ENCODE measurements at regions not wholly inside any gene's neighbourhood (a gene's known extent, or its start where the extent isn't known, plus 50 kb on each side); places are given as distances from the start of the nearest gene placed in this dataset.

DNA sequence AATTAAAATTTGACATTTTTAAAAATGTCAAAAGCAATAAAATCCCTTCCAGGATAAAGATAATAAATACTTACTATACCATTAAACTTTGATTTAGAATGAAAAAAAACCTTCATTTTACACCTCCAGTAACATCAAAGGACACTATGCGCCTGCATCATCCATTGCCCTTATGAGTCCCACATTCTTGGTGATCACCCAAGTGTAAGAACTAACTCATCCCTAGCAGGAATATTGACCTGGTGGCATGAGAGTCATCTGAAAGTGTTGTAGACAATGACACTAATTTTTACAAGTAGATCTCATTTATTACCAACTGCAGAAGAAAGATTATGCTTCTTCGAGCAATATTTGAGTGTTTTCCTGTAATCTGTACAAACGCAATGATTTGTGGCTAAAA is 1128.9 kb downstream of the EFNB2 start (continued):
- TF ChIP-seq, protein P1, sequence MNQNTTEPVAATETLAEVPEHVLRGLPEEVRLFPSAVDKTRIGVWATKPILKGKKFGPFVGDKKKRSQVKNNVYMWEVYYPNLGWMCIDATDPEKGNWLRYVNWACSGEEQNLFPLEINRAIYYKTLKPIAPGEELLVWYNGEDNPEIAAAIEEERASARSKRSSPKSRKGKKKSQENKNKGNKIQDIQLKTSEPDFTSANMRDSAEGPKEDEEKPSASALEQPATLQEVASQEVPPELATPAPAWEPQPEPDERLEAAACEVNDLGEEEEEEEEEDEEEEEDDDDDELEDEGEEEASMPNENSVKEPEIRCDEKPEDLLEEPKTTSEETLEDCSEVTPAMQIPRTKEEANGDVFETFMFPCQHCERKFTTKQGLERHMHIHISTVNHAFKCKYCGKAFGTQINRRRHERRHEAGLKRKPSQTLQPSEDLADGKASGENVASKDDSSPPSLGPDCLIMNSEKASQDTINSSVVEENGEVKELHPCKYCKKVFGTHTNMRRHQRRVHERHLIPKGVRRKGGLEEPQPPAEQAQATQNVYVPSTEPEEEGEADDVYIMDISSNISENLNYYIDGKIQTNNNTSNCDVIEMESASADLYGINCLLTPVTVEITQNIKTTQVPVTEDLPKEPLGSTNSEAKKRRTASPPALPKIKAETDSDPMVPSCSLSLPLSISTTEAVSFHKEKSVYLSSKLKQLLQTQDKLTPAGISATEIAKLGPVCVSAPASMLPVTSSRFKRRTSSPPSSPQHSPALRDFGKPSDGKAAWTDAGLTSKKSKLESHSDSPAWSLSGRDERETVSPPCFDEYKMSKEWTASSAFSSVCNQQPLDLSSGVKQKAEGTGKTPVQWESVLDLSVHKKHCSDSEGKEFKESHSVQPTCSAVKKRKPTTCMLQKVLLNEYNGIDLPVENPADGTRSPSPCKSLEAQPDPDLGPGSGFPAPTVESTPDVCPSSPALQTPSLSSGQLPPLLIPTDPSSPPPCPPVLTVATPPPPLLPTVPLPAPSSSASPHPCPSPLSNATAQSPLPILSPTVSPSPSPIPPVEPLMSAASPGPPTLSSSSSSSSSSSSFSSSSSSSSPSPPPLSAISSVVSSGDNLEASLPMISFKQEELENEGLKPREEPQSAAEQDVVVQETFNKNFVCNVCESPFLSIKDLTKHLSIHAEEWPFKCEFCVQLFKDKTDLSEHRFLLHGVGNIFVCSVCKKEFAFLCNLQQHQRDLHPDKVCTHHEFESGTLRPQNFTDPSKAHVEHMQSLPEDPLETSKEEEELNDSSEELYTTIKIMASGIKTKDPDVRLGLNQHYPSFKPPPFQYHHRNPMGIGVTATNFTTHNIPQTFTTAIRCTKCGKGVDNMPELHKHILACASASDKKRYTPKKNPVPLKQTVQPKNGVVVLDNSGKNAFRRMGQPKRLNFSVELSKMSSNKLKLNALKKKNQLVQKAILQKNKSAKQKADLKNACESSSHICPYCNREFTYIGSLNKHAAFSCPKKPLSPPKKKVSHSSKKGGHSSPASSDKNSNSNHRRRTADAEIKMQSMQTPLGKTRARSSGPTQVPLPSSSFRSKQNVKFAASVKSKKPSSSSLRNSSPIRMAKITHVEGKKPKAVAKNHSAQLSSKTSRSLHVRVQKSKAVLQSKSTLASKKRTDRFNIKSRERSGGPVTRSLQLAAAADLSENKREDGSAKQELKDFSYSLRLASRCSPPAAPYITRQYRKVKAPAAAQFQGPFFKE (tag by site-specific recombination; IDR thresholded peaks at IDR 0.05; ENCODE audit: borderline replicate concordance), result no peak
- TF ChIP-seq, protein P2, sequence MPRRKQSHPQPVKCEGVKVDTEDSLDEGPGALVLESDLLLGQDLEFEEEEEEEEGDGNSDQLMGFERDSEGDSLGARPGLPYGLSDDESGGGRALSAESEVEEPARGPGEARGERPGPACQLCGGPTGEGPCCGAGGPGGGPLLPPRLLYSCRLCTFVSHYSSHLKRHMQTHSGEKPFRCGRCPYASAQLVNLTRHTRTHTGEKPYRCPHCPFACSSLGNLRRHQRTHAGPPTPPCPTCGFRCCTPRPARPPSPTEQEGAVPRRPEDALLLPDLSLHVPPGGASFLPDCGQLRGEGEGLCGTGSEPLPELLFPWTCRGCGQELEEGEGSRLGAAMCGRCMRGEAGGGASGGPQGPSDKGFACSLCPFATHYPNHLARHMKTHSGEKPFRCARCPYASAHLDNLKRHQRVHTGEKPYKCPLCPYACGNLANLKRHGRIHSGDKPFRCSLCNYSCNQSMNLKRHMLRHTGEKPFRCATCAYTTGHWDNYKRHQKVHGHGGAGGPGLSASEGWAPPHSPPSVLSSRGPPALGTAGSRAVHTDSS (tag by site-specific recombination; IDR thresholded peaks at IDR 0.05), result no peak
- no peak for TF ChIP-seq ZNF654 (tag by site-specific recombination; IDR thresholded peaks at IDR 0.05; ENCODE audit: low read depth)
- TF ChIP-seq, protein P3, sequence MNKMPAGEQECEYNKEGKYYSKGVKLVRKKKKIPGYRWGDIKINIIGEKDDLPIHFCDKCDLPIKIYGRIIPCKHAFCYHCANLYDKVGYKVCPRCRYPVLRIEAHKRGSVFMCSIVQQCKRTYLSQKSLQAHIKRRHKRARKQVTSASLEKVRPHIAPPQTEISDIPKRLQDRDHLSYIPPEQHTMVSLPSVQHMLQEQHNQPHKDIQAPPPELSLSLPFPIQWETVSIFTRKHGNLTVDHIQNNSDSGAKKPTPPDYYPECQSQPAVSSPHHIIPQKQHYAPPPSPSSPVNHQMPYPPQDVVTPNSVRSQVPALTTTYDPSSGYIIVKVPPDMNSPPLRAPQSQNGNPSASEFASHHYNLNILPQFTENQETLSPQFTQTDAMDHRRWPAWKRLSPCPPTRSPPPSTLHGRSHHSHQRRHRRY (tag by site-specific recombination; IDR thresholded peaks at IDR 0.05), result no peak
- no peak for TF ChIP-seq ZNF768 (tag by site-specific recombination; IDR thresholded peaks at IDR 0.05)
- TF ChIP-seq, protein P4, sequence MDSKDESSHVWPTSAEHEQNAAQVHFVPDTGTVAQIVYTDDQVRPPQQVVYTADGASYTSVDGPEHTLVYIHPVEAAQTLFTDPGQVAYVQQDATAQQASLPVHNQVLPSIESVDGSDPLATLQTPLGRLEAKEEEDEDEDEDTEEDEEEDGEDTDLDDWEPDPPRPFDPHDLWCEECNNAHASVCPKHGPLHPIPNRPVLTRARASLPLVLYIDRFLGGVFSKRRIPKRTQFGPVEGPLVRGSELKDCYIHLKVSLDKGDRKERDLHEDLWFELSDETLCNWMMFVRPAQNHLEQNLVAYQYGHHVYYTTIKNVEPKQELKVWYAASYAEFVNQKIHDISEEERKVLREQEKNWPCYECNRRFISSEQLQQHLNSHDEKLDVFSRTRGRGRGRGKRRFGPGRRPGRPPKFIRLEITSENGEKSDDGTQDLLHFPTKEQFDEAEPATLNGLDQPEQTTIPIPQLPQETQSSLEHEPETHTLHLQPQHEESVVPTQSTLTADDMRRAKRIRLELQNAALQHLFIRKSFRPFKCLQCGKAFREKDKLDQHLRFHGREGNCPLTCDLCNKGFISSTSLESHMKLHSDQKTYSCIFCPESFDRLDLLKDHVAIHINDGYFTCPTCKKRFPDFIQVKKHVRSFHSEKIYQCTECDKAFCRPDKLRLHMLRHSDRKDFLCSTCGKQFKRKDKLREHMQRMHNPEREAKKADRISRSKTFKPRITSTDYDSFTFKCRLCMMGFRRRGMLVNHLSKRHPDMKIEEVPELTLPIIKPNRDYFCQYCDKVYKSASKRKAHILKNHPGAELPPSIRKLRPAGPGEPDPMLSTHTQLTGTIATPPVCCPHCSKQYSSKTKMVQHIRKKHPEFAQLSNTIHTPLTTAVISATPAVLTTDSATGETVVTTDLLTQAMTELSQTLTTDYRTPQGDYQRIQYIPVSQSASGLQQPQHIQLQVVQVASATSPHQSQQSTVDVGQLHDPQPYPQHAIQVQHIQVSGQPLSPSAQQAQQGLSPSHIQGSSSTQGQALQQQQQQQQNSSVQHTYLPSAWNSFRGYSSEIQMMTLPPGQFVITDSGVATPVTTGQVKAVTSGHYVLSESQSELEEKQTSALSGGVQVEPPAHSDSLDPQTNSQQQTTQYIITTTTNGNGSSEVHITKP (tag by site-specific recombination; IDR thresholded peaks at IDR 0.05), result no peak
- TF ChIP-seq ZSCAN16 (tag by site-specific recombination; IDR thresholded peaks at IDR 0.05), result no peak
- TF ChIP-seq ZNF76 (tag by site-specific recombination; IDR thresholded peaks at IDR 0.05; ENCODE audit: borderline replicate concordance, low read depth), result no peak
- TF ChIP-seq ZNF324 (tag by site-specific recombination; IDR thresholded peaks at IDR 0.05), result no peak
- TF ChIP-seq ZFP37 (tag by site-specific recombination; IDR thresholded peaks at IDR 0.05), result no peak
- TF ChIP-seq PRDM1 (tag by site-specific recombination; IDR thresholded peaks at IDR 0.05), result no peak
- TF ChIP-seq, protein P5, sequence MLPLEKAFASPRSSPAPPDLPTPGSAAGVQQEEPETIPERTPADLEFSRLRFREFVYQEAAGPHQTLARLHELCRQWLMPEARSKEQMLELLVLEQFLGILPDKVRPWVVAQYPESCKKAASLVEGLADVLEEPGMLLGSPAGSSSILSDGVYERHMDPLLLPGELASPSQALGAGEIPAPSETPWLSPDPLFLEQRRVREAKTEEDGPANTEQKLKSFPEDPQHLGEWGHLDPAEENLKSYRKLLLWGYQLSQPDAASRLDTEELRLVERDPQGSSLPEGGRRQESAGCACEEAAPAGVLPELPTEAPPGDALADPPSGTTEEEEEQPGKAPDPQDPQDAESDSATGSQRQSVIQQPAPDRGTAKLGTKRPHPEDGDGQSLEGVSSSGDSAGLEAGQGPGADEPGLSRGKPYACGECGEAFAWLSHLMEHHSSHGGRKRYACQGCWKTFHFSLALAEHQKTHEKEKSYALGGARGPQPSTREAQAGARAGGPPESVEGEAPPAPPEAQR (tag by site-specific recombination; IDR thresholded peaks at IDR 0.05), result no peak
- TF ChIP-seq ZNF121 (tag by site-specific recombination; IDR thresholded peaks at IDR 0.05), result no peak
- no peak for TF ChIP-seq ZNF423 (tag by site-specific recombination; IDR thresholded peaks at IDR 0.05)
